ENCODE measurements at regions not wholly inside any gene's neighbourhood (a gene's known extent, or its start where the extent isn't known, plus 50 kb on each side); places are given as distances from the start of the nearest gene placed in this dataset.

DNA sequence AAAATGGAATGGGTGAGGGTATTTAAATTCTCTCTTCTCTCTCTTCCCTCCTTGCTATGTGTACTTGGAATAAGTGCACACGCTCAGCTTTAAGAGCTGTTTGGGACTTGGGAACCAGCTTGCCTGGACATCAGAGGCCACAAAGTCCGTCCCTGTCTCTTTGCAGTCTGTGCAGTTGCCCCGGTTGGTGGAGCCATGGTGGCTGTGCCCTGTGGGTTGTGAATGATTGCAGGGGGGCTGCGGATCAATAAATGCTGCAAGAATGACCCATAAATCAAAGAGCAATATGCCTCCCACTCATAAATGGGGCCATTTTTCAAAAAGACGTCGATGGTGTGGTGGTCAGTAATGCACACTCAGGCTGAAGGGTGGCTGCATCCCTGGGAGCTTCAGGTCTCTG is 135.1 kb upstream of the CST7 start:
- no peak for TF ChIP-seq ZNF274 (IDR thresholded peaks at IDR 0.05; ENCODE audit: low read depth, low read length)
- TF ChIP-seq YY1 (IDR thresholded peaks at IDR 0.05; ENCODE audit: insufficient read depth, insufficient read length): no peak

All from NT2/D1 (cell line).